ENCODE measurements at regions not wholly inside any gene's neighbourhood (a gene's known extent, or its start where the extent isn't known, plus 50 kb on each side); places are given as distances from the start of the nearest gene placed in this dataset.

- DNase-seq (ENCODE audit: low read depth in 2 of 2) = no peak
Measured at GRCh38 chr13:22226086-22226485, 555.2 kb downstream of the FGF9 start.

- no peak for DNase-seq (ENCODE audit: low read depth in 2 of 2)
Measured at GRCh38 chr13:22227895-22228294, 557.0 kb downstream of the FGF9 start.

GRCh38 chr13:22229916-22230315 is 559.0 kb downstream of the FGF9 start:
- no peak for DNase-seq (ENCODE audit: low read depth in 2 of 2)

DNA sequence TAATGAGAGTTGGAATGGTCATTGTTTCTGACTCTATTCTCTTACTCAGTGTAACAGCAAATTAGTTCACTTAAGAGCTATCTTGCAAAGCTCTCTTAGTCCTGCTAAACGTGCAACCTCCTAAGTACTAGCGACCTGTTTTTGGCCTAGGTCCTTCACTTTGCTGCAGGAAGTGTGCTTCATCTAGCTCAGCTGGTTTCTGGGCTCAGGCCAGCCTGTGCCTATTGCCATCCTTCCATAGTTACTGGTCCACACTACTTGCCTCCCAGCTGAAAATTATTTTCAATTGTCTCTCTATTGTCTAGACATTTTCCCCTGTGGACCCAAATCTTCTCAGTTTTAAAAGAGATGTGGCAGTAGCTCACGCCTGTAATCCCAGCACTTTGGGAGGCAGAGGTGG is 561.3 kb downstream of the FGF9 start:
- no peak for DNase-seq (ENCODE audit: low read depth in 2 of 2)

DNA sequence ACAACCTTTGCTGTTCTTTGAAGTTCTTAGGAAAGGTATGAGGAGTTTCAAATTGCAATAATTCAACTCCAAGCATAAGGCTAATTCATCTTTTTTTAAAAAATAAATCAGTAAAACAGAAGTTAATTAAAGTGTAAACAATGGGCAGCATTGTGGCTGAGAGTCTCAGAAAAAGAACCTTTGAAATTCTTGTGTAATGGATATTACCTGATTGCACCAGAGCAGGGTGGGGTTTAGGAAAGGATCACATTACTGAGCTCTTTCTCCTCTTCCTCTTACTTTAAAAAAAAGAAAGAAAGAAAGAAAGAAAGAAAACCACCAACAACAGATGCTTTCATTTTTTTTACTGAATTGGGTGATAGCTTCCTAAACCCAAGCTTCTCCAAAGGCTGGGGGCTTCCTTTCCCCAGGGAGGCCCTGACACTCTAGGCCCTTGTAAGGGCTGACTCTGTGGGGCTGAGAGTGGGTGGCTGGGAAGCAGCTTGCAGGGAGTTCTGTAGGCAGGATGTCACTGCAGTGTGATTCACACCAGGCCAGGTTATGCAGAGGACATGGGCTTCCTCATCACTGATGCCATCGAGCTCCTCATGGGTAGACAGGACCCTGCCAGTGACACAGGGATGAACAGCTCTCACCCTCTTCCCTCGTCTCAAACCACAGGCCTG is 564.5 kb downstream of the FGF9 start:
- DNase-seq (ENCODE audit: low read depth in 2 of 2) = no peak

DNA sequence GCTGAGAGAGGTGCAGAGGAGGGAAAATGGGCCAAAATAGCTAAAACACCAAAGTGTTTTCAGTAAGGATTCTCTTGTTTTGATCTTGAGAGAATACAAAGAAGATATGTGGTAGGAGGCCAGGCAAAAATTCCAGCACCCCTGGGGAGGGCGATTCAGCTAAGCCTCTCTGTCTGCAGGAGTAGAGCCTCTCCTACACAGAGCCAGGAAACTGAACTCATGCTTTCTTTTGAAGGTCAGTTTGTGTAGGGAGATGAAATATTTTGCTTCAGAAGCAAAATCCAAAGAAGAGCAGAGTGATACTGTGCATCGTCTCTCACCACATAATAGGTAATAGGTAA is 565.0 kb downstream of the FGF9 start:
- DNase-seq (ENCODE audit: low read depth in 2 of 2) = no peak

DNA sequence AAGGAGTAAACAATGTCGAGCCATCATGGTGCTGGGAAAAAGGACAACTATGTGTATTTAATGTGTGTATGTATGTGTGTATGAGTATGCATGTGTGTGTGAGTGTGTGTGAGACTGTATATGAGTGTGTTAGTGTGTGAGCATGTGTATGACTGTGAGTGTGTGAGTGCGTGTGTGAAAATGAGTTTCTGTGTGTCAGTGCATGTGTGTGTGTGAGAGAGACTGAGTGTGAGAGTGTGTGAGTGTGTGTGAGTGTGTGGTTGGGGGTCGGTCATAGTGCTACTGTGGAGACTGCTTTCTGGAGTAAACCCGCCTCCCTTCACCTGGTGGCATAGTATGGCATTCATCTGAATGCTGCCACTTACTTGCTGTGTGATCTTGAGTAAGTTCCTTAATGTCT is 567.4 kb downstream of the FGF9 start:
- DNase-seq (ENCODE audit: low read depth in 2 of 2) = no peak

GRCh38 chr13:22240716-22241115 is 569.8 kb downstream of the FGF9 start:
- no peak for DNase-seq (ENCODE audit: low read depth in 2 of 2)

GRCh38 chr13:22243469-22244163 is 572.7 kb downstream of the FGF9 start:
- DNase-seq (ENCODE audit: low read depth in 2 of 2) = no peak

- DNase-seq (ENCODE audit: low read depth in 2 of 2) = no peak
Measured at GRCh38 chr13:22252281-22252830, 581.5 kb downstream of the FGF9 start.

DNA sequence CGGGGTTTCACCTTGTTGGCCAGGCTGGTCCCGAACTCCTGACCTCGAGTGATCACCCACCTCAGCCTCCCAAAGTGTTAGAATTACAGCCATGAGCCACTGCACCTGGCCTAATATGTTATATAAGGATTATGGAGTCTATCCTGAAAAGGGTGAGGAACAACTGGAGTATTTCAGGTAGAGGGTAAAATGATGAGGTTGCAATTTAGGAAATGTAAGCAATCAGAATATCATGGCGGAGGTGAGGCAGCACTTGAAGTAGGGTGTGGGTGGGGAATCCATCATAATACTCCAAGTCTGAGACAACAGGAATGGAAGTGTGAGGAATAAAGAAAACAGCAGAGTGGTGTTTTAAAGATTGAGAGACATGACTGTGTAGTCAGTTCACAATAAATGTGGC is 582.2 kb downstream of the FGF9 start:
- no peak for DNase-seq (ENCODE audit: low read depth in 2 of 2)

GRCh38 chr13:22256111-22256639 is 585.3 kb downstream of the FGF9 start:
- DNase-seq (ENCODE audit: low read depth in 2 of 2) = no peak

DNA sequence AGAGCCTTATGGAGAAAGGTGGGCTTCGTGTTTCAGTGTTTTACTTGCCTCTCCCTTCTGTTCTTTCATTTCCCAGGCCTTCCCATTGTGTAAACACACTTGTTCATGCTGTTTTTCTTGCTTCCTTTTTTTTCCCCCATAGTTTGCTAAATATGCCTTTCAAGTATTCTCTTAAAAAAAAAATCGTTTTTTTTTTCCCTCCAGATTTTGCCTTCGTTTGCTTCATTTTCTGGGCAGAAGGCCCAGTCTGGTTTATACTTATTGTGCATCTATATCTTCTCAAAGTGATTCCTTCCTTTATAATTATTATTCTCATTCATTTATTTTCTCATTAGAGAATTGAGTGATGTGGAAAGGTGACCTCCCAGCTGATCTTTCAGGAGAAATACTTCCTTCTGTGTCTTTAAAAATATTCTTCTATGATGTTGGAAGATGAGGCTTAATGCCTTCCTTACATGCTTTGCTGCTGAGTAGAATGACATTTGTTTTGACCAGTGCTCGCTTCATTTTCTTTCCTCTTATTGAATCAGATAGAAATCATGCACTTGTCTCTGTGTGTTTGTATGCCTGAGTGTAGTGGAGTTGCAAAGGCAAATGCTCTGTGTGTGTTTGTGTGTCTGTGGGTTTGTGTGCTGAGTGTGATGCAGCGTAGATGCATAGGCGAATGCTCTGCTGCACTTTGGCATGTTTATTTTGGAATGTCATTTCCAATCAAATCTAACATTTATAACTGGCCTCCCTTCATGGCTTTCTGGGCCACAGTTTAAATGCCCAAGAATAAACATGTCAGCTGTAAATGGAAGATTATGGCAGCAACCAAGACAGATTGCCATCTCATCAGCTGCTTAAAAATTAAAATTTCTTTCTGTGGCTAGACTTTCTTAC is 591.4 kb downstream of the FGF9 start:
- DNase-seq (ENCODE audit: low read depth in 2 of 2) = no peak

- no peak for DNase-seq (ENCODE audit: low read depth in 2 of 2)
Measured at GRCh38 chr13:22263185-22263584, 592.3 kb downstream of the FGF9 start.

DNA sequence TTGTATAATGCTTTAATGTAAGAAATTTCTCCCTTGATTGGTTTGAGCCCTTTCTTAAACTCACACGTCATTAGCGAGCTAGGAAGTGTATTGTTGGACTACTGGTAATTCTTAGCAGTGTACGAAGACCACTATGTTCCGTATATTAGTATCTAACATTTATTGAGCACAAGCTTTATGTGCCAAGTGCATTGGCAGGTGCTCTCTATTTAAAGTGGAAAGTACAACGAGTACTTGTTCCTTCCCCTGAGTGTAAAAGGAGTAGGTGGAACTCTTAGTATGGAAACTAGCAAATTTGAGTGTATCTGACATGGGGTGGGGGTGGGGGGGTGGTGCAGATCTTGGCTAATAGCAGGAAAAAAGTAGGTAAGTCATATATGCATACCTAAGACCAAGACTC is 594.7 kb downstream of the FGF9 start:
- no peak for DNase-seq (ENCODE audit: low read depth in 2 of 2)

DNA sequence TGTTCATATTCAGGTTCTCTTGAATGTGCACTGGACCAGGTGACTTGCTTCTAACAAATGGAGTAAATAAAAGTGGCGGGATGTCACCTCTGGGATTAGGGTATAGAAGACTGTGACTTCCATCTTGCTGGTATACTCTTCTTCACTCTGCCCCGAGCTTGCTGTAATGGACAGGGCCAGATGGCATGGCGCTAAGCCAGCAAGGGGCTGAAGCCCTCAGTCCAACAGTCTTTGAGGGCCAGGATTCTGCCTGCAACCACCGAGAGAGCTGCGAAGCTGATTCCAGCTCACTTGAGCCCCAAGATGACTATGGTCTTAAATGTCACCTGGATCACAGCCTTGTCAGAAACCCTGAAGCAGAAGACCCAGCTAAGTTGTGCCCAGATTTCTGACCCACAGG is 600.0 kb downstream of the FGF9 start:
- DNase-seq (ENCODE audit: low read depth in 2 of 2) = no peak

GRCh38 chr13:22271903-22272302 is 601.0 kb downstream of the FGF9 start:
- no peak for DNase-seq (ENCODE audit: low read depth in 2 of 2)

DNA sequence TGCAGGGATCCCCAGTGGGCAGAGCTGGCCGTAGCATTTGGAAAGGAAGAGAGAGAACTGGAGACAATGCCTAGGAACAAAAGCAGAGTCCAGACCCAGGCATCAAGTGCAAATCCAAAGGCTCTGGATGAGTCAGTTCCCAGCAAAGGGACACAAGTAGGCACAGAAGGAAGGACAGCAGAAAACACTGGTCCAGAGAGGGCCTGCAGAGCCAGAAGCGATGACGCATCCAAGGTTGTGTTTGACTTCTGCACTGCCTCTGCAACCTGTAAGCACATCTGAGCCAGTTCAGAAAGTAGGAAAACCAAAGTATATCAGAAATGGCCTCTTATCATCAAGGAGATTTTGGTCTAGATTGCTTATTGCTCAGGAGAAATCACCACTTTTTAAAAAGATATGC is 604.5 kb downstream of the FGF9 start:
- DNase-seq (ENCODE audit: low read depth in 2 of 2) = no peak

- no peak for DNase-seq (ENCODE audit: low read depth in 2 of 2)
Measured at GRCh38 chr13:22276616-22277015, 605.7 kb downstream of the FGF9 start.

DNA sequence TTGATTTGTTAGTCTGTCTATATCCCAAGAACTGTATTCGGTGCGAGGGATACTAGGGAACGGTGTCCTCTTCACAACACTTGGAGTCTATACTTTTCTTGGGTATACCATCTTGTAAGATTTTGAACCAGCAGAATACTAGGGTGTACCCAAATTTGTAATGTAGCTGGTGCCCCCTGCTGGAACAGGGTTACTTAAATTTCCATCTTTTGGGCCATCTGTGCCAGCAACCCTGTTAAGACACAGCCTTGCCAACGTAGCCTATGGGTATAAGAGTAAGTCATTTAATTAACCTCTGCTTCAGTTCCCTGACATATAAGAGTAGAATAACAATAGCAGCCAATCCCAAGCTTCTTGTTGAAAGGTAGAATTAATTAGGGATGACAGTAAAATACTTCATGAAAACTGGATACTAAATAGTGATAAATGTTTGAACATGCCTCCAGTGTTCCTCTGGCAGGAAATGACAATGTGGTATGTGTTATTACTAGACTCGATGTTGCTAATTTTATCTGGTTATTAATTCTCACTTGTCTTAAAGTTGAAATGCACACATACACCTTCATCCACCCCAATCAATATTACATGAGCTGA is 607.6 kb downstream of the FGF9 start:
- peak; percentile 48 to 51 for DNase-seq (ENCODE audit: low read depth in 2 of 2)

GRCh38 chr13:22285867-22286266 is 615.0 kb downstream of the FGF9 start:
- DNase-seq (ENCODE audit: low read depth in 2 of 2) = no peak

- DNase-seq (ENCODE audit: low read depth in 2 of 2) = no peak
Measured at GRCh38 chr13:22286338-22286737, 615.5 kb downstream of the FGF9 start.
